Gastroesophageal sphincter (tissue), 4 donors: ENCODE measurements at regions not wholly inside any gene's neighbourhood (a gene's known extent, or its start where the extent isn't known, plus 50 kb on each side); places are given as distances from the start of the nearest gene placed in this dataset.

Experiments used
- ATAC-seq: fragments of 150-250 bp; one replicate; pipeline ENCODE4 v1.9.1; 2016; ENCODE audit warnings: mild to moderate bottlenecking, moderate library complexity
- H3K27ac ChIP-seq, 4 donors: fragments of 200-600 bp; sonication (generic) in 3 of 4; 1 replicate in 3 of 4; 2 replicates in 1 of 4; pipeline ENCODE4 v1.5.1; 2016 to 2019
- H3K27me3 ChIP-seq: fragments of 200-600 bp; sonication (generic); one replicate; pipeline ENCODE4 v1.5.1; 2019
- H3K36me3 ChIP-seq, 2 donors: fragments of 200-600 bp; sonication (generic); one replicate each; pipeline ENCODE4 v1.5.1; 2019; ENCODE audit warnings: control low read depth in 1 of 2
- H3K4me1 ChIP-seq, 3 donors: fragments of 200-600 bp; sonication (generic); 1 replicate in 2 of 3; 2 replicates in 1 of 3; pipeline ENCODE4 v1.5.1; 2016 to 2019; ENCODE audit warnings: control low read depth in 2 of 3
- H3K4me3 ChIP-seq, 2 donors: fragments of 200-600 bp; sonication (generic); one replicate each; pipeline ENCODE4 v1.5.1; 2019; ENCODE audit warnings: mild to moderate bottlenecking in 1 of 2, moderate library complexity in 1 of 2
- H3K9me3 ChIP-seq, 3 donors: fragments of 200-600 bp; sonication (generic); one replicate each; pipeline ENCODE4 v1.5.1; 2017 to 2019; ENCODE audit warnings: control low read depth in 2 of 3
- EP300 ChIP-seq: sonication (generic); formaldehyde crosslinking; IDR thresholded peaks from one replicate; pipeline ENCODE4 v1.6.1; 2017; ENCODE audit warnings: antibody characterized with exemption, mild to moderate bottlenecking
- POLR2A ChIP-seq, 2 donors: fragments of 450-650 bp; IDR thresholded peaks; one replicate each; pipeline ENCODE4 v1.6.1; 2017; ENCODE audit warnings: antibody characterized with exemption in 2 of 2, mild to moderate bottlenecking in 2 of 2, moderate library complexity in 1 of 2
- POLR2AphosphoS5 ChIP-seq: sonication (generic); formaldehyde crosslinking; IDR thresholded peaks from one replicate; pipeline ENCODE4 v1.6.1; 2017; ENCODE audit warnings: antibody characterized with exemption
- WGBS, 2 donors: methylation state at CpG; one replicate each; pipeline ENCODE4 v1.1.5; 2018; ENCODE audit warnings: low coverage in 1 of 2; 5-methylcytosine and 5-hydroxymethylcytosine counted together
- TF ChIP-seq, protein P1 (sequence below), 4 experiments: fragments of 200-600 bp in 2 of 4; fragments of 450-650 bp in 2 of 4; sonication (generic) in 1 of 4; IDR thresholded peaks; one replicate each; pipeline ENCODE4 v1.5.1; 2017 to 2019; ENCODE audit warnings: antibody characterized with exemption in 4 of 4, mild to moderate bottlenecking in 2 of 4, moderate library complexity in 2 of 4

GRCh38 chr2:67526283-67526682 is 129.2 kb downstream of the ETAA1 start:
- peak; percentile 55 for TF ChIP-seq POLR2AphosphoS5
- no peak for TF ChIP-seq POLR2A (IDR thresholded peaks at IDR 0.05)
- TF ChIP-seq EP300: no peak
- TF ChIP-seq, protein P1, sequence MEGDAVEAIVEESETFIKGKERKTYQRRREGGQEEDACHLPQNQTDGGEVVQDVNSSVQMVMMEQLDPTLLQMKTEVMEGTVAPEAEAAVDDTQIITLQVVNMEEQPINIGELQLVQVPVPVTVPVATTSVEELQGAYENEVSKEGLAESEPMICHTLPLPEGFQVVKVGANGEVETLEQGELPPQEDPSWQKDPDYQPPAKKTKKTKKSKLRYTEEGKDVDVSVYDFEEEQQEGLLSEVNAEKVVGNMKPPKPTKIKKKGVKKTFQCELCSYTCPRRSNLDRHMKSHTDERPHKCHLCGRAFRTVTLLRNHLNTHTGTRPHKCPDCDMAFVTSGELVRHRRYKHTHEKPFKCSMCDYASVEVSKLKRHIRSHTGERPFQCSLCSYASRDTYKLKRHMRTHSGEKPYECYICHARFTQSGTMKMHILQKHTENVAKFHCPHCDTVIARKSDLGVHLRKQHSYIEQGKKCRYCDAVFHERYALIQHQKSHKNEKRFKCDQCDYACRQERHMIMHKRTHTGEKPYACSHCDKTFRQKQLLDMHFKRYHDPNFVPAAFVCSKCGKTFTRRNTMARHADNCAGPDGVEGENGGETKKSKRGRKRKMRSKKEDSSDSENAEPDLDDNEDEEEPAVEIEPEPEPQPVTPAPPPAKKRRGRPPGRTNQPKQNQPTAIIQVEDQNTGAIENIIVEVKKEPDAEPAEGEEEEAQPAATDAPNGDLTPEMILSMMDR (IDR thresholded peaks at IDR 0.05): no peak
- H3K4me1 ChIP-seq: no peaks in the 10 kb centered on the region
- no peaks in the 10 kb centered on the region for H3K36me3 ChIP-seq
- H3K9me3 ChIP-seq: no peaks in the 10 kb centered on the region
- peak; percentile 77 for ATAC-seq
- 45 to 51% methylated on average over 4 of the region's 4 CpGs for WGBS, 2 donors
- H3K27ac ChIP-seq: no peak overlapping the region
- H3K27me3 ChIP-seq: no peaks in the 10 kb centered on the region
- no peak overlapping the region for H3K4me3 ChIP-seq

DNA sequence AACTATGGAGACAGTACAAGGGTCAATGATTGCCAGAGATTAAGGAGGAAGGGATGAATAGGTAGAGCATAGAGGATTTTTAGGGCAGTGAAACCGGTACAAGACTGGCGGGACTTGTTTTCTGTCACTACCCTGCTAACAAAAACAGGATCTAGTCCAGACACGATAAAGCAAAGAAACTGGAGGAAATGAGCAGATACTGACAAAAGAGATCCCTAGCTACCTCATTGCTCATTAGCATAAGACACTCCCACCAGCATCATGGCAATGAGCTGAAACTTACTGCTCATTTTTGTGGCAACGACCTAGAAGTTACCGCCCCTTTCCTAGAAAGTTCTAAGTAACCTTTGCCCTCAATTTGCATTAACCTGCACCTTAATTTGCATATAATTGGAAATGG is 131.2 kb downstream of the ETAA1 start:
- no peaks in the 10 kb centered on the region for H3K9me3 ChIP-seq
- H3K4me1 ChIP-seq: no peaks in the 10 kb centered on the region
- H3K36me3 ChIP-seq: no peaks in the 10 kb centered on the region
- H3K4me3 ChIP-seq: no peak overlapping the region
- ATAC-seq: no peak
- no peak for TF ChIP-seq POLR2AphosphoS5
- TF ChIP-seq POLR2A (IDR thresholded peaks at IDR 0.05): no peak
- WGBS, 2 donors: 87 to 95% methylated on average over 5 of the region's 5 CpGs
- H3K27me3 ChIP-seq: no peaks in the 10 kb centered on the region
- H3K27ac ChIP-seq: no peak overlapping the region

DNA sequence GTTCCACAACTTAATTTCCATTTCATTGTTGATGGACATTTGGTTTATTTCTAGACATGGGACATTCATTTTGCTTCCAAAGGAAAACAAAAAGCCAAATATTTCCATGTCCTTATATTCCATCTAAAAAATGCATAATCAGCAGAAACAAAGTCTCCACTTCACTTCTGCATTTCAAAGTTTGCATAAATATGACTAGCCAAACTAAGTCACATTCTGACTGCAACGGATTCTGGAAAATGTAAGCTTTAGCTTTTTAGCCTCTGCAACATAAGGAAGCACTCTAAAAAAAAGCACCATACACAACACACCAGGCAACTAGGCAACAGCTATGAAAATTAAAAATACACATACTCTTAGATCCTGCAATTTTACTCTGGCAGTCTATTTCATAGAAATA is 135.3 kb downstream of the ETAA1 start:
- no peak for ATAC-seq
- H3K4me3 ChIP-seq: no peak overlapping the region
- H3K27me3 ChIP-seq: no peaks in the 10 kb centered on the region
- no peaks in the 10 kb centered on the region for H3K36me3 ChIP-seq
- WGBS, 2 donors: 27 to 58% methylated on average over 1 of the region's 1 CpG
- TF ChIP-seq EP300 (no peak), POLR2AphosphoS5 (no peak), POLR2A (IDR thresholded peaks at IDR 0.05) (no peak)
- TF ChIP-seq, protein P1 (IDR thresholded peaks at IDR 0.05): no peak
- peaks cover 0 to under 1% (median 0%) of the 10 kb centered on the region in 3 donors for H3K9me3 ChIP-seq
- H3K4me1 ChIP-seq: no peaks in the 10 kb centered on the region
- no peak overlapping the region for H3K27ac ChIP-seq

- peaks cover 0 to 13% (median 0%) of the 10 kb centered on the region in 3 donors for H3K9me3 ChIP-seq
- no peaks in the 10 kb centered on the region for H3K4me1 ChIP-seq
- no peak for TF ChIP-seq POLR2A (IDR thresholded peaks at IDR 0.05)
- no peak for TF ChIP-seq POLR2AphosphoS5
- TF ChIP-seq EP300: no peak
- TF ChIP-seq, protein P1 (IDR thresholded peaks at IDR 0.05): no peak
- no peak overlapping the region for H3K27ac ChIP-seq
- no peaks in the 10 kb centered on the region for H3K36me3 ChIP-seq
- ATAC-seq: no peak
- H3K27me3 ChIP-seq: no peaks in the 10 kb centered on the region
- no peak overlapping the region for H3K4me3 ChIP-seq
- WGBS, 2 donors: 92 to 100% methylated on average over 1 of the region's 1 CpG
Observed at GRCh38 chr2:67534745-67535144, 137.6 kb downstream of the ETAA1 start.

DNA sequence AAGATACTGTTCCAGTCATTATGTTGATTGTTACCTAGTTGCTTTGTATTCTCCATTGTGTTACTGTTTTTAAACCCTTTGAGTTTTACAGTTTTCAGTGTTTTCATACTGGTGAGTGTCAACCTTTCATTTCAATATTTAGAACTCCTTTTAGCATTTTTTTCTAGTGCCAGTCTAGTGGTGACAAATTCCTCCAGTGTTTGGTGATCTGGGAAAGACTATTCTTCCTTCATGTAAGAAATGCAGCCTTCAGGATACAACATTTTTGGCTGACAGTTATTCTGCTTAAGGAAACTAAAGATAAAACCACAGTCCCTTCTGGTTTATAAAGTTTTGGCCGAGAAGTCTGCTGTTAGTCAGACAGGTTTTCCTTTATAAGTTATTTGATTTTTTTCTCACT is 143.8 kb downstream of the ETAA1 start:
- ATAC-seq: no peak
- 86 to 100% methylated on average over 1 of the region's 1 CpG for WGBS, 2 donors

More for the DNA sequence above, 143.8 kb downstream of the ETAA1 start:
- H3K27ac ChIP-seq: no peak overlapping the region
- H3K9me3 ChIP-seq: peaks cover 0 to 18% (median 0%) of the 10 kb centered on the region in 3 donors
- H3K4me3 ChIP-seq: no peak overlapping the region
- TF ChIP-seq, protein P1 (IDR thresholded peaks at IDR 0.05): no peak
- TF ChIP-seq POLR2A (IDR thresholded peaks at IDR 0.05) (no peak), POLR2AphosphoS5 (no peak), EP300 (no peak)
- H3K36me3 ChIP-seq: no peaks in the 10 kb centered on the region
- H3K27me3 ChIP-seq: no peaks in the 10 kb centered on the region
- H3K4me1 ChIP-seq: no peaks in the 10 kb centered on the region
